HG02981 (cell line): ENCODE measurements at regions not wholly inside any gene's neighbourhood (a gene's known extent, or its start where the extent isn't known, plus 50 kb on each side); places are given as distances from the start of the nearest gene placed in this dataset.

Experiments used
- ATAC-seq: cut with Tn5 transposase; IDR thresholded peaks from one replicate; pipeline ENCODE4 v1.9.1; 2021; ENCODE audit warnings: mild to moderate bottlenecking, moderate library complexity; ENCODE audit not compliant: unreplicated experiment

DNA sequence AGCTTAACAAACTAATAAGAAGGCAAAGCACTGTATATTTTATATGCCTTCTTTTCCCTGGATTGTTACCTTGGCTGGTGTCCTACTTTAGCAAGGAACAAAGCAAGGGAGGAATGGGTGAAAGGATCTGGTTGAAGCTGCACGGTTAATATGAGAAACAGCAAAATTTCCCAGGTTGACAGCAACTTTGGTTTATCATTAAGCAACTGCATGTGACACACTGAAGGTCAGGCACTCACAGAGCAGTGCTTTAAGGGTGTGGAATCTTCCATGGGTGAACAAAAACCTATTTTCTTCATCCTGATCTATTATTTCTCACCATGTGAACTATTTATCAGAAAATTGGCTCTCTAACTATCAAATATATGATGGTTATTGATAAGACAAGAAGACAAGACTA, 109.0 kb upstream of the ATP10B start:
- ATAC-seq, result no peak

DNA sequence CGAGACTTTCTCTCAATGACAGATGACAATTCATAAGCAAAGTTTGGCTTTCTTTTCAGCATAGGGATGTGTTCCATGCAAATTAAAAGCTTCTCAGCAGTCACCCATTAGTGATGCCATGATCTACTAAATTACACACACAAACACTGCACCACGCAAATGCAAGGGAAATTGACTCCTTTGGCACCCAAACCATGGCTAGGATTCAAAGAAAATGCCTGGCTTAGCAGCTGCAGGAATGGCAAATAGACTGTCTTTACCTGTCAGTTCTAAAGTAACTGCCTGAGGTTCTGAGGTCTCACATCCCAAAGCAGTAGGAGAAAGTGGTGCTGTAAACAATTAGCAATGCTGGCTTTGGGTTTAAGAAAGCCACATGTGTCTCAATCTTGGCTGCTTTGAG, 108.6 kb upstream of the ATP10B start:
- no peak for ATAC-seq

DNA sequence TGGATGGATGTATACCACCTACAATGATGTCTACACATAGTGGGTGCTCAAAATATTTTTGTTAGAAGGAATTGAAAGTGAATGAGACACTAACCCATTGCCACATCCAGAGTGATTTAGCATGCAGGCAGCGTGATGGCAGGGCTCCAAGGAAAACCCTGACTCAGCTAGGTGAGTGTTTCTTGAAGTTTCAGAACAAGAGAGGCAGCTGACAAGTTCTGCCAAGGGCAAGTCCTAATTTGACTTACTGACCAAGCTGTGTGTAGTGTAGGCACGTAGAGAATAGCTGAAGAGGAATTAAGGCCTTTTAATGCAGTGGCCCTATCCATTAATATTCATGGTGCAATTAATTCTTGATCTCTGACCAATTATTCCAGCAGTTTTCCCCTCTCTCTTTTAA, 107.8 kb upstream of the ATP10B start:
- peak; percentile 29 for ATAC-seq

DNA sequence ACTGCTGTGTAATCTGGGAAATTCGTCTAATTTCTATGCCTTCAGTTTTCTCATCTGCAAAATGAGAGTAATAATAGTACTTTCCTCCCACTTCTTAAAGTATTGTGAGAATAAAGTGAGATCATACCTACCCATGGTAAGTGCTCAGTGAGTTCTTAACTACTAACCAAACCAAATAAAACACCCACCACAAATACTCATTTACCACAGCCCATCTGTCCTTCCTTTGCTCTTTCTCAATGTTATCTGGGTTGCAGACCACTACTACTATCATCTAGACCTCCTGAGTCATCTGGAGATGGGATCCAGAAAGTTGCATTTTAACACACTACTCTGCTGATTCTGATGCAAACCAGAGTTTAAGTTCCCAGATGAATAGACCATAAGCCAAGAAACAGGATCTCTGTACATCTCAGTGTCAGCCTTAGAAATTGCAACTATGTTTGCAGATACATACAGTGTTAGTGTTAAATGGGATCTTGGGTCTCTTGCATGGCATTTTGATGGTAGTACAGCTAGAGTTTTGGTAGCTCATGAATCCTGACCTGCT, 105.4 kb upstream of the ATP10B start:
- peak; percentile 74 for ATAC-seq

DNA sequence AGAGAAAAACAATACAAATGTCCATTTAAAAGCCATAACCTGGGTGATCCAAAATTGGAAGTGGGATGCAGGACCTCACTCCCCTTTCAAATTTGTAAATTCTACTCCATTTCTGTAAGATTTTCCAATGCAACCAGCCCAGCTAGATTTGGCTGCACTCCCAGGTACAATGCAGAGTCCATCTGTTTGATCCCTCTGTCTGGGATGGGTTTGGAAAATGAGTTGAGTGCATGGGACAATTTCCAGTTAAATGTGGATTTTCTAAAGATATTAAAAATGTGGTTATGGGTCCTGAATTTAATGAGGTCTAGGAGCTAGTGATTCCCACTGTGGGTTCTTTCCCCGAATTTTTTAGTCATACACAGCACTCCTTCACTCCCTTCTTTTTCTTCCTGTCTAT, 104.0 kb upstream of the ATP10B start:
- no peak for ATAC-seq

DNA sequence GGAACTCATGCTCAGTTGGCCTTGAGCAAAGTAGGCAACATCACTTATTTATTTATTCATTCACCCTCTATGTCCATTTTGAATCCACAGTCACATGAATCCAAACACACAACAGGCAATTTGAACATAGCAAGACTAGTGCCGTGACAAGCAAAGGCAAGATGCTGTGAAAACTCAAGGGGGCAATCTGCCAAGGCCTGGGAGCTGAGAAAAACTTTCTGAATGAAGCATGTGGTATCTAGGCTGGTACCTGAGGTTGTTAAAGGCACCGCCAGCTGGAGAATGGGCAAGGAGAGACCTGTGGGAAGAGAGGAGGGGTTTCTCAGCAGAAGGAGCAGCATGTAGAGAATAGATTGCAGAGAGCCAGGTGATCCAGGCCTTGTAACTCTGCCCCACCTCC, 98.3 kb upstream of the ATP10B start:
- no peak for ATAC-seq

DNA sequence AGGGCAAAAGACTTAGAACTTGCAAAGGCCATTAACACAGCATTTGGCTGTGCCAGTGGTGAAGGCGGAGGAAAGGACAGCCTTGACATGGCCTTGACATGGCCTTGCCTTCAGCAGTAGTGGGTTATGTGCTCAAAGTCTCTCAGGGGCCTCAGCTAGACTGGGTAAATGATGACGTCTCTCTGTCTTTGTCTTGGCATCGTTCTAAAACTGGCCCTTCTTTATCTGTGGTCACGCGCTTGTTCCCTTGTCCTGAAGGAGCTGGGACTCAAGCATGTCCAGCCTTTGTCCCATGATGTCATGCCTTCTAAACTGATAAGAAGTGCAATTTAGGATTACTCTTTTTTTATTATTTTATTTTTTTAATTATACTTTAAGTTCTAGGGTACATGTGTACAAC, 88.7 kb upstream of the ATP10B start:
- no peak for ATAC-seq

DNA sequence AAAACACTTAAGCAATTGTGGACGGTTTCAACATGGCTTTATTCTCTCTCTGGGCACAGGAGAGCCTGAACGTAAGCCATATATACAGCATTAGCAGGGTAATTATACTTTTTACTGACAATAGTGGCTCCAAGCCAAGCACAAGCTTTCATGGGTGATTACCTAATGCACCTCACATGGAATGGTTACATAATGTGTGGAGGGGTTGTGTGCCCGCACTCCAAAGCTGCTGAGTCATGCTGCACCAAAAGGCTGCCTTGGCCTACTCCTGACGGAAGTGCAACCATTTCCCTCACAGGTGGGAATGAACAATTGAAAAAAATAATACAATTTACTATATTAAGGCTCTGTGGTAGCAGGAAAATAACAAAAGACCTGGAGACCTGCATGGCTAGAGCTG, 86.5 kb upstream of the ATP10B start:
- no peak for ATAC-seq

DNA sequence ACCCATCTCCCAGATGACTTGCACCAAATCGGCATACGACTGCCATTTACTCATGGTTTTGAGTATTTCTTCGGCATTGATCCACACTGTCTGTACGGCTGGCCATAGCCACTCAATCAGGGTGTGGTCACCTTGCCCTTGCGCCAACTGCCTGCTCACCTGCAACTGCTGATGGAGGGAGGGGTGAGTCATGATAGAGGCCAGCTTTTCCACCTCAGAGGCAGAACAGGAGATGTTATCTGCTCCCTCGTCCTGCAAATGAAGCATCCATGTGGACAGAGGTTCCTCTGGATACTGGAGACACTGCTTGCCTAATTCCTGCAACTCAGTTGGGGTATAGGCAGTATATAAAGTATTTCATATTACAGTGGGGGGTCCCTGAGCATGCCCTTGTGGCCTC, 85.6 kb upstream of the ATP10B start:
- ATAC-seq, result no peak

DNA sequence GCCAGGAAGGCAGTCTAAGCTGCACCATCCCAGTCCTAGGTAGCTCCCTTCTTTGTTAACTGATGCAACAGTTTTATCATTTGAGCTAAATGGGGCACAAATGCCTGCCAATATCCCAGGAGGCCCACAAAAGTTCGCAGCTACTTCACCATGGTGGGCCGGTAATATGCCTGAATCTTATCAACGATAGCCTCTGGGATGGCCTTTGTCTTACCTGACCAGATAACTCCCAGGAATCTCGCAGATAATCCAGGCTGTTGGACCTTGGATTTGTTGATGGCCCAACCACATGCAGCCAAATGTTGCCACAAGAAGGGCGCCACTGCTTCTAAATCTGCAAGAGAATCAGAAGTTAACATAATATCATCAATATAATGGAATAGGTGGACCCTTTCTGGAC, 83.8 kb upstream of the ATP10B start:
- no peak for ATAC-seq

DNA sequence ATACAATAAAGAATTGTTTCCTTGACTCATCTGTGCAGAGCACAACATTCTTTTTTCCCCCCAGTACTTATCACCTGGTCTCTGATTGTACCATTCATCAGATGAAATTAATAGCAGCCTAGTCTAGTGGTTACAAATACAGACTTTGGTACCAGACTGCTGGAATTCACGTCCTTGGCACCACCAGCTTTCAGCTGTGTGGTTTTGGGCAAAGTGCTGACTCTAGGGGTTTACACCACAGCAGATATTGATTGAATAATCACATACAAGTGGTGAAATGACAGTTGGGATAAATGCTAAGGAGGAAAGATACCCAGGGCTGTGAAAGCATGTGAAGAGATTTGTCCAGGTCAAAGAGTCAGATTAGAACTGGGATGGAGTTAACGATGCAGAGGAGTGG, 79.3 kb upstream of the ATP10B start:
- no peak for ATAC-seq

DNA sequence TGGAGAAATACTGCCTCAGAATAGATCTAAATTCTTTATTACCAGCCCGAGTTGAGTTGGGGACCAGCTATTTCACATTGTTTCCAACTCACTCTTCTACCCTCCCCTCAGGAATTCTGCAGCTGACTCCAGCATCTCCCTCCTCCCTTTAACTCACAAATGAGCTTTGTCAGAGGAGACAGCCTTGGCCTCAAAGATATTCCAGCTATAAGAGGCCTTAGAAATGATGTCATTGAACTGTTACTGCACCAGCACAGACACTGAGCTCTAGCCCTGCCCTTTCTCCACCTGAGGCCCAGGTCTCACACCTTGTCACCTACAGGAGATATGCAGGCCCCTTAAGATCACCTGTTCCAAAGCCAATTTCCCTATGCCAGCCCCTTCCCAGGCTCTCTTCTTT, 78.4 kb upstream of the ATP10B start:
- ATAC-seq, result no peak

DNA sequence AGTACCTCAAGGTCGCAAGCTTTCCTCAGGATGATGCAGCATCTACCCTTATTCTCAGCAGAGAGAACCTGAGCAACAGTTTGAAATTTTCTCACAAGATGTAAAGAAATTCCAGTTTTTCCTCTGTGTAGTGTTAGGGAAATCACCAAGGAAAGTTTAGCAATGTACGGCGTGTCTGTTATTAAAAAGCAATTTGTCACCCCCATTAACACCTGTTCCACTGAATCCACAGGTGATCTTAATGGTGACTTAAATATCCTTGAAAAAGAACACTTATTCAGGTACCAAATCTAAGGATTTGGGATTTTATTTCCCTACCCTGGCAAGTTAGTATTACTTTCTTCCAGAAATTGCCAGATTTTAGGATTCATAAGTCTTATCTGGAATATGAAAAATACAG, 77.9 kb upstream of the ATP10B start:
- ATAC-seq, result no peak

DNA sequence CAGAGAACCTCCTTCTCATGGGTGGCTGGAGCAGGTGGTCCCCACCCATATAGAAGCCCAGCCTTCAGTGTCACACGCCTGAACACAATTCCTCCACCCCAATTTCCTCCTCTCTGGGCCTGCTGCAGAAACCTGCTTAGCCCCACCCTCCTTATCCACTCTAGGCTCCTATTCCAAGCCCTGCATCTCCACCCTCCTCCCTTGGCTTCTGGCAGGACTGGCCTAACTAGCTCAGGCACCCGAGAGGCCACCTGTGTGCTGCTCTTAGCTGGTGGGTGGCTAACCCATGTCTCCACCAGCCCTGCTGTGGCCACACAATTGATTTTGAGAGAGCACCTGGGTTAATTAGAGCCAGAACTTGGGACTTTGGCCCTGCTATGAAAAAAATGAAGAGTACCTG, 77.3 kb upstream of the ATP10B start:
- no peak for ATAC-seq

DNA sequence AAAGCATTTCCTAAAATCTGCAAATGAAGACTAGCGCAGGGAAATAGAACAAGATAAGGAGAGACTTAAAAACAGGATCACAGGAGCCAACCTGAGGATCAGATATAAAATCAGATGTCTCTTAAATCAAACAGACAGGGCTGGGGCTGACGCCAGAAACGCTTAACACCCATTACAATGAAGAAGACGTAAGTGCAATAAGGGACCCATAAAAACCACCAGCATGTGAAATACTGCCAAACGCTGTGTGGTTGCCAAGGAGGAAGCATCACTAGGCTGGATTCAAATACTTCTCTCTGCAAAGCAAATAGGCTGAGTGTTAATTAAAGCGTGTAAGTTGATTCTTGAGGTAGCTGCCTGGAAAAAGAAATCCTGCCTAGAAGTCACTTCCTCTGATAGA, 74.4 kb upstream of the ATP10B start:
- no peak for ATAC-seq

DNA sequence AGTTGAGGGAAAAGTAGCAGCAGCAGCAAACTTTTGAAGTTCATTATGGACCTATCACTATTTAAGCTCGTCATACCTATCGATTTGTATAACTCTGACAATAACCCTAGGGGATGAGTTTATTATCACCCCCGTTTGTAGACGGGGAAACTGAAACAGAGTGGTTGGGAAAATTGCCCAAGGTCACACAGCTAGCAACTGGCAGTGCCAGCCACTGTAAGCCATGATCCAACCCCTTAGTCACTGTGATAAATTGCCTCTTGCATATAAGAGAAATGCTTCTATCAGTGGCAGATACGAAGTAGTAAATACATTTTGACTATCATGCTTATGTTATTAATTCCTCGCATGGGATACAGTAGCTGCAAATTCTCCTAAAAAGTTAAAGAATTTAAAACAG, 73.3 kb upstream of the ATP10B start:
- no peak for ATAC-seq

DNA sequence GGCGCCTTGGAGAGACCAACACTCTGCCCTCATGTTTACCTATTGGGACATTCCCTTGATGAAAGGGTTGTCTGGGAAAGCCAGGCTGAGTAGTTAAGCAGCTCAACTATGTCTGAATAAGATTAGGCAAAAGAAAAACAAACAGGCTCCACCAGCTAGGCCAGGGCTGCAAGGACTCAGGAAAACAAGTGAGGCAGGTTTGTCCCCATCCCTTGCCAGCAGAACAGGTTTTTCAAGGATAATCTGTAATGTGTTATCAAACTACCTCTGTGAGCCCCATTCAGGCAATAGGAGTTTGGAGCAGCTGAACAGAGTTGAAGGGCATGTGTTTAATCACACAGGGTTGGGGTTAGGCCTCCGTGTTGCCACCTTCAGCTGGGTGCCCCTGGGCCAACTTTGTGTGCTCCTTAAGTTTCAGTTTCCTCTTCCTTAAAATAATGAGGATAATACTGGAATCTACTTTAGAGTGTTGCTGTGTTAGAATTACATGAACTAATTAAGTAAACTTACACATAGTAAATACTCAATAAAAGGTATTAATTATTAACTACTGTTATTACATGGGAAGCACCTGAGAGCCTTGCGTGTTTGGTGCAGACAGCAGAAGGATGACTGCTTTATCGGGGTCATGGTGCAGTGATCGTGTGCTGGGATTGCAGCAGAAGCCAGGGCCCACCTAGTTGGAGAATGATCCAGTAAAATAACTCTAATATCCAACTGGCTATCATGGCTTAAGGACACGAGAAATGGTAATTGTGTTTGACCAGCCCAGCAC, 72.1 kb upstream of the ATP10B start:
- no peak for ATAC-seq

DNA sequence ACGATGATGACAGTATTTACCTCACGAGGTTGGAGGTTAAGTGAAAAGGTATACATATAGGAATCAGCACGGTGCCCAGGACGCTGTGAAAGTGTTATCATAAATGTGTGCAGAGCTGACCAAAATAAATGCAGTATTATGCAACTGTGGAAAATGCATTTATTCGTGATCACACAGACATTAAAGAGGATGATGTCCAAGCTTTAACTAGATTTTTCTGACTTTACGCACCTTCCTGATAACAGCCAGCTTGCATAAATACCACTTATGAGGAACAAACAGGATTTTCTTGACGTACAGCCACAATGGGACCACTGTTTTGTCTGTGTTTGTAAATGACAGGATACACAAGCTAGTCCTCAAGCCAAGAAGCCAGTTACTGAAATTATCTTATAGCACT, 71.4 kb upstream of the ATP10B start:
- ATAC-seq, result no peak

DNA sequence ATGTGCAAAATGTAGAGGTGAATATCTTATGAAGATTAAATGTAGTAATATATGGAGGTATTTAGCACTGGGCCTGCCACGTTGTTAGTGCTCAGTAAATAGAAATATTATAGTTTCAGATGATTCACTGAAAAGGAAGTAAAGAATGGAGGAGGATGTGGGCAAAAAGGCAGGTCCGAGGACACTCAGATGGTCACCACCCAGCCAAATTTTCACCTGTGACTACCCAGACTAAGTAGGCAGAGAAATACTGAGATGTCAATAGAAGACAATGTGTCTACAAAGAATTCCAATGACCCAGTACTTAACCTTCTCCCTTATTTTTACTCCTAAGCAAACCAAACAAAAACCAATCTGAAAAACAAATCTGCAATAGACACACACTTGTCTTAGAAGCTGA, 70.3 kb upstream of the ATP10B start:
- no peak for ATAC-seq

DNA sequence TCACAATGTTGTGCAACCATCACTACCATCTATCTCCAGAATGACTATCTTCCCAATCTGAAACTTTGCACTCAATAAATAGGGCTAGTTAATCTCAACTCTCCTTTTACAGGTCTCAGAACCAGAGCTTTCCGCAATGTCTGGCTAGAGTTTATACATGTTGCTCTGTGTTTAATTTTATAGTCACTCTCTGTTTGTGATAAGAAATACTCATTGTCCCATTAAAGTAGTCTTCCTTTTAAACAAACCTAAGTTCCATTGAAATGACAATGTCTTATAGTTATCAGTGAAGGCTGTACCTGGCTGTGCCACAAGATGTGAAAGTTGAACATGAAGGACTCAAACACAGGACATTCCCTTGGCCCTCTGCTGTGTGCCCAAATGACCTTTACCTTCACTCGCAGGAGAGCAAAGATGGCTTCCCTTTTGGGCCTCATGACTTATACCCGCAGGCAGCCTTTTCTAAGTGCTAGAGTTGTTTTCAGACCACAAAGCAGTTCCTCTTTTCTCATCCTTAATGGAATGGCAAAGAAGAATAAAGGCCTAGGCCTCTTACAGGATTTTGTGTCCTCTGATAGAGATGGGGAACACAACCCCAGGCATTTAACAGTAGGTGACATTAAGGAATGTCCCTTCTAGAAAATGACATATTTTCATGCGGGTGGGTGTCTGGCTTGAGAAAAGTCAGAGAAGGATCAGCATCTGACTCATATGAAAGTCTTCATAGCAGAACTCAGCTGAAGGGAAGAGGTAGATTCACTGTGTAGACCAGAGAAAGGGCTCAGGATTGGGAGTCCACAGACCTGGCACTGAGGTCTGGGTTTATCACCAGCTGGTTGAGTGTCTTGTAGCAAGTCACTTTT, 69.6 kb upstream of the ATP10B start:
- ATAC-seq, result no peak

DNA sequence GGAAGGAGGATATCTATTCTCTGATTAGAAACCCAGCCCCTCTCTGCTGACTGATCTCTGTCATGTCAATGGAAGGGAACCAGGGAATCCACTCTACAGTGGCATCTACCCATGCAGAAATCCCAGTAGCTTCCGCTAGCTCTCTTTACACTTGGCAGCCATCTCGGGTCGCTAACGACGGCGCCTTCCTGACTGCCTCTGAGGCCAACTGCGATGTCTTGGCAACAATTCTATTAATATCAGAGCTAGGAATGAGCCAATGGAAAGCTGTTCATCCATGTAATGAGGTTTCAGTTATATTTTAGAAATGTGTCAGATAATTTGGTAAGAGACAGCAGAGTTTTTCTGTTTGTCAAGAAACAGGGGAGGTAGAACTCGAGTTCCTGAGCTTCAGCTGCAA, 67.6 kb upstream of the ATP10B start:
- ATAC-seq, result no peak

DNA sequence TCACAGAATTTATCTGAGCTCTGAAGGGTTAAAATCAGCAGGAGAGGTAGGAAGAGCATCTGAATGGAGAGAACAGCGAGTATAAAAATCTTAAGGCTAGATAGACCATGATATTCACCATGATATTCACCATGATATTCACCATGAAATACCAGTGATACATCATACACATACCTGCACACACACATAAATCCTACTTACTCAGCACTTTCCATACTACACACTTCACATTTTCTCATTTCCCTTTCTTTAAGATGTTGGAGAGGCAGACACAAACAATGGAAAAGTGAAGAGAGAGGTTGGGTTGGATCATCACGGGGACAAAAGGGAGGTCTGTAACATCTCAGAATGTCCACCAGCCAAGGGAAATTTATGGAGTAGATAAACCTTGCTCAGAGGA, 66.4 kb upstream of the ATP10B start:
- ATAC-seq, result no peak
